Cerebellar cortex (tissue), 1 donor: ENCODE measurements at regions not wholly inside any gene's neighbourhood (a gene's known extent, or its start where the extent isn't known, plus 50 kb on each side); places are given as distances from the start of the nearest gene placed in this dataset.

Experiments used
- DNase-seq: peaks from one replicate; pipeline ENCODE4 v3.0.0-alpha.2; 2015; ENCODE audit warnings: low spot score

DNA sequence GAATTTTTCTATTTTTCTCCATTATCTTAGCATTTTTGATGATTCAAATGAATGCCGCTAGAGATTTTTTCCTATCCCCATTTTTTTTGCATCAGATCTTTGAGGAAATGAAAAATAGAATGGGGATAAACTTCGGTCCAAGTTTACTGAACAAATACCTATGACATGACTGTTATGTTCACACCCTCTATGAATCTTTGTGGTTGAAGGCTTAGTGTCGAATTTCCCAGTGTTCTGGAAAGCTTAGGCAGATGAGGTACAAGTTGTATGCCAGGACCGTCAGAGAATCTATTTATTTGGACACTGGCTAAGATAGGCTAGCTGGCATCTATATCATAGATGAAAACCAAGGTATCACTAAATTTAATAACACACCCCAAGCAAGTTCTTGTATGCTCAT, 123.4 kb downstream of the SPCS3 start:
- DNase-seq = no peak

DNA sequence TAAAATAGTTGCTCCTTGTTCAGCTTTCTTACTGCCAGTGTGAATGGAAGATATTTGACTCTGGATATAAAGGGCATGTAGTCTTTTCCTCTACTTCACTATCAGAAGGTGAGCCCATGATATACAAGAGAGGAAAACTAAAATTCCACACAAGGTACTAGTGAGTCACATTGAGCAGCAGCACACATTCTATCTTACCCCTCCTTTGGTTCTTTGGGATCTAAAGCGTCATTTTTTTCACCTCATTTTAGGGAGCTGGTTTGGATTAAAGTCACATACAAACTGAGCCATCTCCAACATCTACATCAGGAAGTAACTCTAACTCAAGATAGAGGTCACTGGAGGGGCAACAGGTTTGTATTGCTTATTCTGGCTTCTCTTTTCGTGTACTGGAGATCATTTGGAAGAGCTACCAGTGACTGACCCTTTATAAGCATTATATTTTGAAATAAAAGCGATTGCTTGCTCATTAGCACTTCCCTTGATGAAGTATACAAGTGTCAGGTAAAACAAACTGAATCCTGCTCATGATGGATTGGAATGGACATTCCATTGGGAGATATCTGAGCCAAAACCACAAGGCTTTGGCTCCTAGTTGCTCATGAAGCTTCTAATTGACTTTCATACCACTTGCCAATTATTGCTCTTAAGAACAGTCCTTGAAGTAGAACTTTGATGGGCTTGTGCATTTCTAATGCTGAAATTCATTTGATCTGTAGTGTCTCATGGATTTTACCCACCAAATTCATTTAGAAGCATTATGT, 124.1 kb downstream of the SPCS3 start:
- no peak for DNase-seq

DNA sequence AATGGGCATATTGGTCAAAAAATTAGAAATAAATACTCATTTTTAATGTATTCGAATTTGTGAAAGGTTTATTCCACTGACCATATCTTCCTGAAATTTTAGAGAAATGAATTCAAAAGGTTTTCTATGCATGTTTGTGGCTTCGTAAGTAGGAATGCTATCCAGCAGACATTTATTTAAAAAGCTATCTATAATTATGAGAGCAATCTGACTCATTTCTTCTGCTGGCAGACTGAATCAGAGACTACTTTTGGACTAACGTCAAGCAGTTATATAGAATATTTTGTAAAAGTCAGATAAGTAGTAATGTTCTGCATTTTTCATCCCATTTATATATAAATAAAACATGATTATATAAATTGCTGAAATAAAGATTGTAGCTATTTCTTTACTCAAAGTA, 125.0 kb downstream of the SPCS3 start:
- DNase-seq = no peak

DNA sequence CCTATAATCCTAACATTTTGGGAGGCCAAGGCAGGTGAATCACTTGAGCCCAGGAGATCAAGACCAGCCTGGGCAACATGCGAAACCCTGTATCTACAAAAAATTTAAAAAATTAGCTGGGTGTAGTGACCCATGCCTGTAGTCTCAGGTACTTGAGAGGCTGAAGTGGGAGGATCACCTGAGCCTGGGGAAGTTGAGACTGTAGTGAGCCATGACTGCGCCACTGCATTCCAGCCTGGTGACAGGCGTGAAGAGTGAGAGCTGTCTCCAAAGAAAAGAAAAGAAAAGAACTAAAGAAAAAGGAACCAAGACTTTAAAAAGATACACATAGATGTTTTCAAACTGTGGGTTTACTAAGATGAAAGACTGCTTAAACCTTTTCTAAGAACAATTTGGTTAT, 129.0 kb downstream of the SPCS3 start:
- no peak for DNase-seq

DNA sequence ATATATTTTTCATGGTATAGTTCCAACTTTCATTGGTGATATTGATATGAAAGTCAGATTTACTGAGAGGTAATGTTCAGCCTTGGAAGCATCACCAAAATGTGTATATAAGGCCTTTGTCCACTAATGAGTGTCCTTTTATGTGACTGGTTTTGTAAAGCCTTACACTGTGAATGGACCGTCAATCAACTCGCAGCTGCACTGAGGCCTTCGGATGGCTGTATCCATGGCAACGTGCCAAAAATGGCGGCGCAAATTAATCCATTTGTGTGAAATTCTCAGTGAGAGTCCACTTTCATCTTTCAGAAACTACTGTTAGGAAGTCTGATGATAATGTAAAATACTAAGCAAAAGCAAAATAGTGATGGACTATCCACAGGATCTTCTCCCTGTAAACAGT, 131.7 kb downstream of the SPCS3 start:
- no peak for DNase-seq

DNA sequence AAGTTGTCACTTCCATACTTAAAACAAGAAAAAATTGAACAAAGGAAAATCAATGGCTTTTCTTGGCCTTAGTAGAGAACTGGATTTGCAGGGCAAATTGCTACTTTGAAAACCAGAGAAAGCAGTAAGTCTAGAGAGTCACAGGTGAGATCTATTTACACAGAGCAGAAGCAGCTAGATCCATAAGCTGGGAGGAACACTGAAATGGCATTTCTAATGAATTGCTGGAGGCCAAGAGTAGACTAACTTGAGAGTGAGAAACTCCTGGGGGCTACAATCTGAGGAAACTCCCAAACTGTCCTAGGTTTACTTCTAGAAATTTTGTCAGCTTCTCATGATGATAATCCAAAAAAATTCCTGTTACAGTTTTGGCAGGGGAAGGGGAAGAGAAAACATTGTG, 133.3 kb downstream of the SPCS3 start:
- no peak for DNase-seq

DNA sequence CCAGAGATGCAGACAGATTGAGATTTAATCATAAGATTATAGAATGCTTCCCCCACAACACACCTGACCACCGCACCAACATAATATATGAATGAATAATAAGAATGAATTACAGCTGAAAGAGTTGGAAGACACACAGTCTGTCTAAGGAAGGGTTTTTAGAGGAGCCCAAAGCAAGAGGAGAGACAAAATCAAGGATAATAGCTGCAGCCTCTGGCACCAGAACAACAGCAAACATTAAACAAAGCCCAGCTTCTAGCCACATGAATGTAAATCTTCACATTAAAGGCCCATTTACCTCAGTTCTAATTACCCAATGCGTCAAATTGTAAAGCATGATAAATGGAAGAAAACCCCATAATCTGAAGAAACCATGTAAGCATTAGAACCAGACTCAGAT, 133.9 kb downstream of the SPCS3 start:
- no peak for DNase-seq

DNA sequence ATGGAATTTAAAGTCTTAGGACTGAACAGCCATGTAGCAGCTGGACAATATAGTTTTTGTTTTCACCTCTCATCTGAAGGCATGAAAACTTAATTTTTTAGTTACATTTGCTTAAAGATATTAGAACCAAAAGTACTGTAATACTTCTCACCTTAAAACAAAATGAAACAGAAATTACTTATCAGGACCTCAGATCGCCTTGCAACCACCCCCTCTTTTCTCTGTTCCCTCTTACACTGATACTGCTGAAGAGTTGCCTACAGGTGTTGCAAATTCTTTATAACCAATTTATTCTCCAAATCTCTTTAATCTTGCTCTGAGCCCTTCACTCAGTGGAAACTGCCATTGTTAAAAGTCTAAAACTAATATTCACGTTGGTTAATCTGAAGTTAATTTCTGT, 145.0 kb downstream of the SPCS3 start:
- no peak for DNase-seq

DNA sequence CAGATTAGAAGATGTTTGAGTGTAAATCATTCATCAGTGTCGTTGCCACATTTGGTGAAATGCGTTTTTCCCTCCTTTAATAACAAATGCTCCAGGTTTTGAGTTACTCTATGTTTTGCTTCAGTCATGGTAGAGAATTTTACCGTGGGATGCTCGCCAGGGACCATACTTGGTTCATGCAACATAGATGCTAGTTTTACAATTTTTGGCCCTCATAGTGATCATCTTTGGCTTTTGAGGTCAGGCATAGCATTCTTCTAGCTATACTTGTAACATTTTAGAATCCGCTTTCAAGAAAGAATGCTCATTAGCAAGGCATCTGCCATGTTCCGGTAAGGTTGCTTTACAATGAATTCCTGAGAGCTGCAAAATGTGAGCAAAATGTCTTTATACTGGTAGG, 147.2 kb downstream of the SPCS3 start:
- no peak for DNase-seq

DNA sequence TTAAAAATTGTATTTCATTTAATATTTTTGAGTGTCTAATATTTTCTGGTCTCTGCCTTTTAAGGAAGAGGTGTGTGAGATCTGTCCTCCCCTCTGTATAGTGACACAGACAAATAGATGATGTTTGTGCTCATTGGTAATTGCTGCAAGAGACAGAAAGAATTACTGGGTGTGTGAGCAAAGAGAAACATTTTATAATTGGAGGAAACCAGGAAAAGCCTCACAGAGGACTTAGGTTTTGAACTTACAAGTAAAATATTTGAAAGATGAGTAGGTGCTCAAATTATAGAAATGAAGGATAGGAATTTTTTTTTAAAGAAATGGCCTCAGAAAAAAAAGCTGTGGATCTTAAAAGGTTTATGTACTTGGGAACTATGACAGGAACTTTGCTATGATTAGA, 149.8 kb downstream of the SPCS3 start:
- no peak for DNase-seq

DNA sequence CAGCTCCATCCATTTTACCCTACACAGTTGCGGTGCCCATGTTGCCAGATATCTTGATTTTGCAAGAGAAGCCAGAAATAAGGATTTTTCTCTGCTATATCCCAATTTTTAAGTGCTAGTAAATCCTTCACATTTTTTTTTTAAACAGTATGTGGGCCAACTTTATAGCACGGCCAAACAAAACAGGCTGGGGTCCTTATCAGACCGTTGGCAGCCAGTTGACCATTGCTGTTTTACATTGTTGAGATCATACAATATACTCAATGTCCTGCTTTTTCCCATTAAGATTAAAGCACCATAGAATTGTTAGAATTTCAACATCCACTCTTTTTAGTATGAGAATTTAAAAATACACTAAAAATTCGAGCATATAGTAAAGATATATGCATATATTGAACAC, 150.9 kb downstream of the SPCS3 start:
- no peak for DNase-seq

DNA sequence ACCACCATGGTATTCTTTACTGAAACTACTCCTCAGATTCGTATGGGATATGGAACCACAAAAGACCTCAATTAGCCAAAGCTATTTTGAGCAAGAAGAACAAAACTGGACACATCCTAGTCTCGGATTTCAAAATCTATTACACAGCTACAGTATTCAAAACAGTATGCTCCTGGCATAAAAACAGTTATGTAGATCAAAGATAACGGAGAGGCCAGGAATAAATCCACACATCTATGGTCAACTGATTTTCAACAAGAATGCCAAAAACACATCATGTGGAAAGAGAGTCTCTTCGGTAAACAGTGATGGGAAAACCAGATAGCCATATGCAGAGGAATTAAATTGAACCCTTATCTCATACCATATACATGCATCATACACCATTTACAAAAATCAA, 155.3 kb downstream of the SPCS3 start:
- DNase-seq = no peak

DNA sequence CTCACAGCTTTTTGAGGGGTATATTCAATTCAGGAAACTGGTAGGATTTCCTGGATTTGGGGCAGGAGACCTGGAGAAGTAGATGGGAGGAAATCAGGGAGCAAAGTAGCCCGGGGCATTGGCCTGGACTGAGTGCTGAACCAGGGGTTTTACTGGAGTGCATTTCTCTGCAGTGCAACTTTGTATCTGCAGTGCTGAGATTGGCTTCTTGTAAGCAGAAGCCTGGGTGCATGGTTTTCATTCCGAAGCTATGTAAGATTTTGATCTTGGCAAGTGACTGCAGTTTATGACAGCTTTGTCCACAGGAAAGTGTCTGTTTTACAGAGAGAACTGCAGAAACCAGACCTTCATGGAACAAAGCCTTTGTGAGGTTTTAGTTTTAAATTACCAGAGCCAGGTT, 158.3 kb downstream of the SPCS3 start:
- DNase-seq = no peak

DNA sequence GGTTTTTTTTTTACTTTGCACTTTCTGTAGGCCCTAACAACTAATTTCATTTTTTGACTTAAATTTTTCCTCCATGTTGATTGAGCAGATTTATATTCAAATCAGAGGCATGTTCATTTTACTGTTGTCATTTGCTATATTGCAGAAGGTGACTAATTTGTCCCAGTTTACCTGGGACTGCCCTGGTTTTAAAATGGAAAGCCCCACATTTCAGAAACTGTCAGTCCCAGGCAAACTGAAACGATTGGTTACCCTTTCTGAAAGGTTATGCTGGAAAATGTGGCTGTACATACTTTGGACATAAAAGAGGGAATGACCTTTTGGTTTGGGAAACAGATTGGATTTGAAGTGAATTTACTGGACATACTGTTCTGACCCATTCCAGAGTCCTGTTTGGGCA, 160.0 kb downstream of the SPCS3 start:
- DNase-seq = no peak

DNA sequence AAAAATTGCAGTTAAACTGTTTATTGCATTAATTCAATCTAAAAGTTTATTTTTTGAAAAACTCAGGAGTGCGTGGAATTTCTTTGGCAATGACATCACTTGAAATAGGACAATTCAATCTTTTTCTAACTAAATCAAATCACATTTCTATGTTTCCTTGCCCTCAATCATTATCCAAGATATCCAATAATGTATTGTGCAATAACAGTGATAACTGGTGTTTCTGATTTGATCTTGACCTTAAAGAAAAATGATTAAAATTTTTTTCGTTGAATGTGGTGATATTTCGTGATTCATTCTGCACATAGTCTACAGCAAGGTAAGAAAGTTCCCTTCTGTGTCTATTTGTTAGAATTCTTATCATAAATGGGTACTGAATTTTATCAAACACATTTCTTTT, 163.2 kb downstream of the SPCS3 start:
- no peak for DNase-seq

DNA sequence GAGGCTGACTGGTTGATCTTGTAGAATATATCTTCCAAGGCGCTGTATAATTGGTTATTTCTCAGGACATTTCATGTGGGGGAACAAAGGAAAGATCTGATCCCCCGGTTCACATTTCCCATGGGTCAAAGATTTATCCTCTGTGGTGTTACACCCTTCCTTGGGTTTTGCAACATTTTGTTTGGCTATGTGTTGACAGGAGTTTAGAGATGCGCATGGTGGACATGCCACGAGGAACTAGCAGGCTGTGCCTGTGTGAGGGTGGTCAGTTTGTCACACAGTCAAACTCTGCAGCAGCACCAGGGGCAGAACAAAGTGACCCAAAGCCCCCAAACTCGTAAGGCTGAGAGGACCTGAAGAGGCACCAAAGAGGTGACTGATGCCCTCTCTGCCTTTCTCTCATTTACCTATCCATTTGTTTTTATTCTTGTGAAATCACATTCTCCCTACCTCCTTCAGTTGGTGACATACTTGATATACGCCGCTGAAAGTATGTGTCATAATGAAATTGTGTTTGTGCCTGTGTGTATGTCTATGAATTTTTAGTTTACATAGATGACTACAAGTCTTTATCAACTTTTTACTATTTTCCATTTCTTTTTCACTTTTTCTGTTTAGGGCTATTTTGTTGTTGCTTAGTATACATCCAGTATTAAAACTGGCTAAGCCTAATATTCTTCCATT, 164.7 kb downstream of the SPCS3 start:
- no peak for DNase-seq

DNA sequence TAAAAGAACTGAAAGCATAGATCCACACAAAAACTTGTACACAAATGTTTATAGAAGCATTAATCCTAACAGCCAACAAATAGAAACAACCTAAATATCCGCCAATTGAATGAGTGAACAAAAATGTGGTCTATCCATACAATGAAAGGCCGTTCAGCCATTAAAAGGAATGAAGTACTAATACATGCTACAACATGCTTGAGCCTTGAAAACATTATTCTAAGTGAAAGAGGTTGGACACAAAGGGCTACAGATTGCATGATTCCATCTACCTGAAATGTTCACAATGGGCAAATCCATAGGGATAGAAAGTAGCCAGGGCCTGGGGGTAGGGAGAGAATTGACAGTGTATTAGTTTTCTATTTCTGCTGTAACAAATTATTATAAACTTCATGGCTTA, 169.2 kb downstream of the SPCS3 start:
- DNase-seq = no peak

DNA sequence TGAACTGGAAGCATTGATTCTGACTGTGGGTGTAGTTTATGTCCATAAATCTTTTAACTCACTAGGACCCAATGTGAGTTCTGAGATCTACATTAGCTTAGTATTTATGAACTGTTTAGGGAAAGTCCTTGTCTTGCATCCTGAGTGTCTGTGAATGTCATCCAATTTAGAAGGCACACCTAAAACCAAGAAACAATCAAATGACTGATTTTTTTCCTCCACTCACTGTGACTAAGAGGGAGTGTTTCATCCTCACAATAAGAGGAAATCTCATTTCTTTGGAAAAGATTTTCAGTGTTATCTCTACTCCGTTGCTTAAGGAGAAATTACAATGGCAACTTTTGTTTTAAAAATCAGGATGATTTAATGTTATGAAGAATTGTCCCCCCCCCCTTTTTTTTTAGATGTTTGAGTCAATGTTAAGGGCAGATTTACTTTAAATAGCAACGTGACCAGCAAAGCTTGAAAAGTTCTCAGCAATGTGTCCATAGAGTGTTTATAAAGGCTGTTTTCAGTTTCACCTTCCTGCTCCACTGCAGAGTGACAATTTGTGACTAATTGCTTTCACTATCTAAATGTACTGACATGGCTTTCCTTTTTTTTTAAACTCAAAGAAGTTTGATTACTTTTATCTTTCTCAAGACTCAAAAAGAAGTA, 173.0 kb downstream of the SPCS3 start:
- no peak for DNase-seq

DNA sequence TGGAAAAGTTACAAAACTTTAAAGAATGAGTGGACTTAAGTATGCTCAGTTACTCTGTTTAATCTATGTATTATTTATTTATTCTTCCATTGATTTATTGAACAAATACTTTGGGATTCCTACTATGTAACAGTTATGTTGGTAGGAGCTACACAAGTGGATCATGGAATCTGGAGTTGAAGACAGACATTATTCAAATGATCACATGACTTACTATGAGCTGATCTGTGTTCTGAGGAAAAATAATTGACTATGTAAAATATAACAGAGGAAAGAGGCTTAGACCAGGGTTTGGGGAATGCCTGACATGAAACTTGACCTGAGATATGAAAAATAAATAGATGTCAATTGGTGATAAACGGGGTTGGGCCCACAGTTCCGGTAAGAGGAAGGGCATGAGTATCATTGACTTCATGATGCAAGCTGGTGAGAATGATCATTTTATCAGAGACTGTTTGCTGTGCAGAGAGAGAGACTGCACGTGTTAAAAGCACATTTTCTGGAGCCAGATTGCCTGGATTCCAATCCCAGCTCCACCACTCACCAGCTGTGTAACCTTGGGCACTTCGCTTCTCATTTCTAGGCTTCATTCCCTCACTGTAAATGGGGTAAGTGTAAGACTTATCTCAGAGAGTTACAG, 179.0 kb downstream of the SPCS3 start:
- DNase-seq = no peak

DNA sequence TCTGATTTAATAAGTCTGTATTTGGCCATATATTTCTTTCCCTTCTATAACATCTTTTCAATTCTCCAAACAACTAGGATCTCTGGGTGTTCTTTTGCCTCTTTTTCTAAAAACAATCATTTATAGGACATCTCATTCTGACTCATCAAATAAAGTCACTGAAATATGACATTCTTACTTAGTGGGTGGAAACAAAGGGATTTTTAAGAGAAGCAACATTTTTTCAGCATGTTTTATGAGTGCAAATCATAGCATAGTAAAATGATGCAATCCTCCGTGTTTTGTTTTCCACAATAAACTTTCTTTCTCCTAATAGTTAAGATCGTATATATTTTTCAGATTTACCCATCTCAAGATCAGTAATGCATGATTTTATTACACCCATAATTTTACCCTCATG, 179.8 kb downstream of the SPCS3 start:
- no peak for DNase-seq

DNA sequence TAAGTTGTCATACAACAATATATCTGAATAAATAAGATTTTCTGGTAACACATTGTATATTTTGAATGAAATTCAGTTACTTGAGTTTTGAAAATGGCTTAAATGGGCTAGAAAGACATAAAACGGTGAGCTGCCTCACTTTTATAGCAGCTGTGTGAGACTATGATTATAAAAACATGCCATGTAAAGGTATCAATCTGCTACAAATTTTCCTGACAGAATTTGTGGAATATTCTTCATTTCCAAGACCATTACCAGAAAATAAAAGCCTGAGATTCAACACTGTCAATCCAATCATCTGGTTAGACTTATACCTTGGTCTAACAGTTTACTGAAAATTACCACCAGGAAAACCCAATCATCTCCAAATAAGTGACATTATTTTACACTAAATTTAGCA, 181.1 kb downstream of the SPCS3 start:
- no peak for DNase-seq

DNA sequence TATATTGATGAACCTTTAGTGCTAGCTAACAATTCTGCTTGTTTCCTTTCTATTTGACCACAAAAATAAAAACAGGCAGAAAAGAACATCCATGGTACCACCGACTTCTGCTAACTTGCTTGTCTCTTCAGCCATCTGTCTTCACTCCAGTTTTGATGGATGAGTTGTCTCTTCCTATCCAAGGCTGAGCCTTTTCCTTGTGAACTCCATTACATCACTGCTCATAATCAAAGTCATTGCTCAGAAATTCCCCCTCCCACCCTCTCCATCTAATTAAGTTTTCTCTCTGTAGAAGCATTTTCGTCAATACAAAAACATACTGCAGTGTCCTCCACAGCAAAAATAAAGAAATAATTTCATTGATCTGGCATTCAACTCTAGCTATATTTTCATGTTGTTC, 184.4 kb downstream of the SPCS3 start:
- DNase-seq = no peak
